HUES6 (cell line): ENCODE measurements at regions not wholly inside any gene's neighbourhood (a gene's known extent, or its start where the extent isn't known, plus 50 kb on each side); places are given as distances from the start of the nearest gene placed in this dataset.

Source experiments
- H3K27ac ChIP-seq: 2 replicates; pipeline ENCODE4 v1.7.0; 2013; ENCODE audit warnings: low read depth, mild to moderate bottlenecking, low read length, inconsistent platforms
- H3K27me3 ChIP-seq: 2 replicates; pipeline ENCODE4 v1.6.1; 2013; ENCODE audit warnings: low read length; ENCODE audit not compliant: control insufficient read depth, insufficient read depth
- H3K36me3 ChIP-seq: 2 replicates; pipeline ENCODE4 v1.6.1; 2013; ENCODE audit warnings: low read length; ENCODE audit not compliant: control insufficient read depth, insufficient read depth
- H3K4me1 ChIP-seq: 2 replicates; pipeline ENCODE4 v1.6.1; 2013; ENCODE audit warnings: low read length; ENCODE audit not compliant: control insufficient read depth, insufficient read depth
- H3K4me3 ChIP-seq: 2 replicates; pipeline ENCODE4 v1.5.1; 2013; ENCODE audit warnings: low read depth, low read length
- H3K9ac ChIP-seq: one replicate; pipeline ENCODE4 v1.6.1; 2013; ENCODE audit warnings: mild to moderate bottlenecking, low read length
- H3K9me3 ChIP-seq: 2 replicates; pipeline ENCODE4 v1.6.1; 2013; ENCODE audit warnings: low read depth, low read length; ENCODE audit not compliant: control insufficient read depth, insufficient read depth

DNA sequence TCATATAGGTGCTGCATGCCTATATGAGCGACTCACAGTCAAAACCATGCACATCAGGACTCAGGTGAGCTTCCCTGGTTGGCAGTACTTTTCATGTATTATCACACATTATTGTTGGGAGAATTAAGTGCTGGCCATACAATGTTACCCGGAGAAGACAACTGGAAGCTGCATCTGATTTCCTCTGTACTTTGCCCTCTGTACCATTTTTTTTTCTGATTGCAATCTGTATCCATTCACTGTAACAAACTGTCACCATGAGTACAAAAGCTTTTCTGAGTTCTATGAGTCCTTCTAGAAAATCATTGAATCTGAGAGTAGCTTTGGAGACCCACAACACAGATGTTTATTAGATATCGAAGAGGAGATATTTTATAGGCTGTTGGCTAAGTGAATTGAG lies 651.0 kb downstream of the NR2F1-AS1 start:
- H3K9ac ChIP-seq, result no peak overlapping the region
- H3K4me3 ChIP-seq, result no peak overlapping the region
- H3K4me1 ChIP-seq, result no peaks in the 10 kb centered on the region
- H3K27ac ChIP-seq, result no peak overlapping the region
- H3K36me3 ChIP-seq, result no peaks in the 10 kb centered on the region
- no peaks in the 10 kb centered on the region for H3K9me3 ChIP-seq
- no peaks in the 10 kb centered on the region for H3K27me3 ChIP-seq

- Histone ChIP-seq H3K36me3 (no peaks in the 10 kb centered on the region), H3K9me3 (no peaks in the 10 kb centered on the region), H3K4me1 (peaks cover 9% of the 10 kb centered on the region; the same call in 1 of the 2 replicates), H3K27me3 (no peaks in the 10 kb centered on the region), H3K9ac (no peak overlapping the region), H3K27ac (no peak overlapping the region), H3K4me3 (no peak overlapping the region)
Observed at GRCh38 chr5:92927291-92927778, 653.7 kb downstream of the NR2F1-AS1 start.

- Histone ChIP-seq H3K4me1 (peaks cover 12% of the 10 kb centered on the region; the same call in 1 of the 2 replicates), H3K36me3 (no peaks in the 10 kb centered on the region), H3K27ac (no peak overlapping the region), H3K9me3 (no peaks in the 10 kb centered on the region), H3K4me3 (no peak overlapping the region), H3K9ac (no peak overlapping the region), H3K27me3 (no peaks in the 10 kb centered on the region)
Observed at GRCh38 chr5:92923885-92924284, 657.1 kb downstream of the NR2F1-AS1 start.

GRCh38 chr5:92922231-92922967 lies 658.6 kb downstream of the NR2F1-AS1 start:
- Histone ChIP-seq H3K9ac (no peak overlapping the region), H3K4me3 (no peak overlapping the region), H3K9me3 (no peaks in the 10 kb centered on the region), H3K4me1 (peaks cover 12% of the 10 kb centered on the region; the same call in 1 of the 2 replicates), H3K27ac (no peak overlapping the region), H3K27me3 (no peaks in the 10 kb centered on the region), H3K36me3 (no peaks in the 10 kb centered on the region)

GRCh38 chr5:92917044-92917443 lies 664.0 kb downstream of the NR2F1-AS1 start:
- H3K4me1 ChIP-seq, result peaks cover 6% of the 10 kb centered on the region
- no peaks in the 10 kb centered on the region for H3K9me3 ChIP-seq
- no peaks in the 10 kb centered on the region for H3K36me3 ChIP-seq
- no peaks in the 10 kb centered on the region for H3K27me3 ChIP-seq
- no peak overlapping the region for H3K4me3 ChIP-seq
- no peak overlapping the region for H3K9ac ChIP-seq
- no peak overlapping the region for H3K27ac ChIP-seq

GRCh38 chr5:92916036-92916435 lies 665.0 kb downstream of the NR2F1-AS1 start:
- no peak overlapping the region for H3K4me3 ChIP-seq
- H3K4me1 ChIP-seq, result peaks cover 15% of the 10 kb centered on the region
- no peaks in the 10 kb centered on the region for H3K27me3 ChIP-seq
- no peaks in the 10 kb centered on the region for H3K9me3 ChIP-seq
- no peak overlapping the region for H3K9ac ChIP-seq
- no peak overlapping the region for H3K27ac ChIP-seq
- no peaks in the 10 kb centered on the region for H3K36me3 ChIP-seq

GRCh38 chr5:92912283-92912682 lies 668.7 kb downstream of the NR2F1-AS1 start:
- no peak overlapping the region for H3K4me3 ChIP-seq
- H3K9ac ChIP-seq, result no peak overlapping the region
- H3K27ac ChIP-seq, result no peak overlapping the region
- H3K9me3 ChIP-seq, result no peaks in the 10 kb centered on the region
- H3K4me1 ChIP-seq, result peaks cover 30% of the 10 kb centered on the region
- H3K27me3 ChIP-seq, result no peaks in the 10 kb centered on the region
- H3K36me3 ChIP-seq, result no peaks in the 10 kb centered on the region

DNA sequence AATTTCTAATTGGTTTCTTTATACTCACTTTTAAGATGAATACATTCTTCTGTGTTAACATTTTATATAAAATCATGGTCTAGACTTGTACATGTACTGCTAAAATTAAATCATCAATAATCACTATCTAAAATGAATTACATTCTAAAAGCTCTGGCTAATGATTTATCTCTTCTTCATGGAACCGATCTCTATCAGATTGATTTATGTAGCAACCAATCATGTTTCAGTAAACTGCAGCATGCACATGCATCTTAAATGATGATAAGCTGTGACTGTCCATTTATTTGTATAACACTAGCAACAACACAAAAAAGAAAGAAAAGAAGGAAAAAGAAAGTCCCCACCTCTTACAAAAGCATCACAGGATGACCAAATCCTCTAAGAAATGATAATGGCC lies 669.2 kb downstream of the NR2F1-AS1 start:
- Histone ChIP-seq H3K4me3 (no peak overlapping the region), H3K9me3 (no peaks in the 10 kb centered on the region), H3K4me1 (peaks cover 30% of the 10 kb centered on the region), H3K27me3 (no peaks in the 10 kb centered on the region), H3K9ac (no peak overlapping the region), H3K36me3 (no peaks in the 10 kb centered on the region), H3K27ac (no peak overlapping the region)

GRCh38 chr5:92911293-92911692 lies 669.7 kb downstream of the NR2F1-AS1 start:
- Histone ChIP-seq H3K9me3 (no peaks in the 10 kb centered on the region), H3K36me3 (no peaks in the 10 kb centered on the region), H3K4me3 (no peak overlapping the region), H3K27ac (no peak overlapping the region), H3K4me1 (peaks cover 30% of the 10 kb centered on the region), H3K27me3 (no peaks in the 10 kb centered on the region), H3K9ac (no peak overlapping the region)

DNA sequence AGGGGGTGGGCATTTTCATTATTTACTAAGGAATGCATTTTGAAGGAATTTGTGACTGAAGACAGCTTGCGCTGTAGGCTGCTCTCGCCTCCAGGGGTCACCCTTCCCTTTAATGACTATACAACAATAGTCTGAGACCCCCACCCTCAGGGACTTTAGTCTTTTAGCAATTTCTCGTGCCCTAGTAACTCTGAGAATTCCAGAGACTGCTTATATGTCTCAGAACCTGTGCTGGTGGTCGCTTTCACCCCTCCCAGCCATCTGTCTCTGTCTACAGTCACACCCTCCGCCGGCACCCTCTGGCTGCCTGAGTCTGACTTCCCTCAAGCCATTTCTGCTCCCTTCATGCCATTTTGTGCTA lies 671.4 kb downstream of the NR2F1-AS1 start:
- H3K4me1 ChIP-seq, result peaks cover 30% of the 10 kb centered on the region
- H3K27me3 ChIP-seq, result no peaks in the 10 kb centered on the region
- no peak overlapping the region for H3K9ac ChIP-seq
- H3K4me3 ChIP-seq, result 0 out of 2 replicates have a peak overlapping the region, but pooled peaks have one; percentile 13
- H3K9me3 ChIP-seq, result no peaks in the 10 kb centered on the region
- H3K27ac ChIP-seq, result no peak overlapping the region
- no peaks in the 10 kb centered on the region for H3K36me3 ChIP-seq

DNA sequence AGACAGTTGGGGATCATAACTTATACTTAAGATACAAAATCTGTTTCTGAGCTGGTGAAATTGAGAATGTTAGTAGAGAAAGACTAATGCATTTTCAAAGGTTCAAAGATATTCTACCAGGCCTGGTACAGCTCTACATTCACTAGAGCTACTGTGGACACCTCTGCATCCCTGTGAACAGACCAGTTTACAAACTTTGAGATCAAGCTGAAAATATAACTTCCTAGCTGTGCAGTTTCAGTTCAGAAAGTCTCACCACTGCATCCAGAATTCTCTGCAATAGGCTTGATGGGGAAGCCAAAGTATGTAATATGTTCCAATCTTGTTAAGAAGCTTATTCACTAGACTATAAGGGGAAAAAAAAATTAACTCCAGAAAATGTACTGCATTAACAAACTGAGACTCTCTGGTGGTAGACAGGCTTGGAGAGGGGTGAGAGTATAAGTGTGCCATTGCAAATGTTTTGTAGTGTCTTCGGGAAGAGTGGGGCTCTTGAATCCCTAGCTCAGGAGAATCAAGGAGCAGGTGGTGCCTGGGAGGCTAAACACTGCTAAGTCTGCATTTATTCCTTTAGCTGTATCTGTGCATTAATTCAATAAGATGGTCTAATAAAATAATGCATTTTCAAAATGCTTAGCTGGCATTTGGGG lies 671.9 kb downstream of the NR2F1-AS1 start:
- H3K4me1 ChIP-seq, result peaks cover 30% of the 10 kb centered on the region
- no peaks in the 10 kb centered on the region for H3K36me3 ChIP-seq
- H3K27me3 ChIP-seq, result no peaks in the 10 kb centered on the region
- no peak overlapping the region for H3K27ac ChIP-seq
- no peaks in the 10 kb centered on the region for H3K9me3 ChIP-seq
- no peak overlapping the region for H3K4me3 ChIP-seq
- H3K9ac ChIP-seq, result no peak overlapping the region
